ENCODE measurements at regions not wholly inside any gene's neighbourhood (a gene's known extent, or its start where the extent isn't known, plus 50 kb on each side); places are given as distances from the start of the nearest gene placed in this dataset.

DNA sequence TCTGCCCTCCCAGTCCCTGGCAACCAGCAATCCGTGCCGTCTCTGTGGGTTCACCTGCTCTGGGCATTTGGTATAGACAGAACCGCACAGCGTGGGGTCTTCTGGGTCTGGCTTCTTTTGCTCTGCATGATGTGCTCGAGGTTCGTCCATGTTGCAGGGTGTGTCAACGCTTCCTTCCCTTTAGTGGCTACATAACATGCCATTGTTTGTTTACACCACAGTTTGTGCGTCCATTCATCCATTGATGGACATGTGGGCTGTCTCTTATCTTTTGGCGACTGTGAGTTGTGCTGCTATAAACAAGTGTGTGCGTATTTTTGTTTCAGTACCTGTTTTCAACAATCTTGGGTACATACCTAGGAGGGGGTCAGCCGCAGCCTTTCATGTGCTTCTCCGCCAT, 149.5 kb upstream of the RPS6KA2 start:
- 87 to 89% methylated on average over 12 of the region's 12 CpGs for WGBS, 2 donors
- peaks cover 0 to 6% of the 10 kb centered on the region in 2 donors for H3K27me3 ChIP-seq
- H3K9me3 ChIP-seq: no peaks in the 10 kb centered on the region
- peaks cover 0 to 2% (median 0%) of the 10 kb centered on the region in 4 donors for H3K4me1 ChIP-seq
- no peak overlapping the region for H3K27ac ChIP-seq
- no peak overlapping the region for H3K4me3 ChIP-seq
- DNase-seq (ENCODE audit: low spot score in 2 of 2): no peak
- H3K36me3 ChIP-seq: no peaks in the 10 kb centered on the region
- TF ChIP-seq EP300 (IDR thresholded peaks at IDR 0.05) (no peak), POLR2A (IDR thresholded peaks at IDR 0.05) (no peak)

DNA sequence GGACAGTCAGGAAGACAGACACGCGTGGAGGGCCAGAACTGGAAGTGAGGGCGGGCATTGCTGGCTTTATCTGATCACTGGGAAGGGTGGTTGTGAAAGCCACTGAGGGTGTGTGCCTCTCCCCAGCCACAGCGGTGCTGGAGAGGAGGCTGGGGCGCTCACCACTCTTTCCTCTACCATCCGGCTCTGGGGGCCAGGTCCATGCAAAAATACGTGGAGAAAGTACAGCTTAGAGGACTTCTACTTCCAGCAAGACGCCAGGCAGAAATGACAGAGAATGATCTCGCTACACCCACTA, 148.8 kb upstream of the RPS6KA2 start:
- WGBS, 2 donors: 81 to 87% methylated on average over 9 of the region's 9 CpGs
- Histone ChIP-seq H3K27me3 (peaks cover 0 to 6% of the 10 kb centered on the region in 2 donors), H3K36me3 (no peaks in the 10 kb centered on the region), H3K9me3 (no peaks in the 10 kb centered on the region), H3K4me1 (peaks cover 0 to 2% (median 0%) of the 10 kb centered on the region in 4 donors), H3K27ac (no peak overlapping the region), H3K4me3 (no peak overlapping the region)
- DNase-seq (ENCODE audit: low spot score in 2 of 2): no peak
- TF ChIP-seq EP300 (IDR thresholded peaks at IDR 0.05) (no peak), POLR2A (IDR thresholded peaks at IDR 0.05) (no peak)
- TF ChIP-seq, protein P1, sequence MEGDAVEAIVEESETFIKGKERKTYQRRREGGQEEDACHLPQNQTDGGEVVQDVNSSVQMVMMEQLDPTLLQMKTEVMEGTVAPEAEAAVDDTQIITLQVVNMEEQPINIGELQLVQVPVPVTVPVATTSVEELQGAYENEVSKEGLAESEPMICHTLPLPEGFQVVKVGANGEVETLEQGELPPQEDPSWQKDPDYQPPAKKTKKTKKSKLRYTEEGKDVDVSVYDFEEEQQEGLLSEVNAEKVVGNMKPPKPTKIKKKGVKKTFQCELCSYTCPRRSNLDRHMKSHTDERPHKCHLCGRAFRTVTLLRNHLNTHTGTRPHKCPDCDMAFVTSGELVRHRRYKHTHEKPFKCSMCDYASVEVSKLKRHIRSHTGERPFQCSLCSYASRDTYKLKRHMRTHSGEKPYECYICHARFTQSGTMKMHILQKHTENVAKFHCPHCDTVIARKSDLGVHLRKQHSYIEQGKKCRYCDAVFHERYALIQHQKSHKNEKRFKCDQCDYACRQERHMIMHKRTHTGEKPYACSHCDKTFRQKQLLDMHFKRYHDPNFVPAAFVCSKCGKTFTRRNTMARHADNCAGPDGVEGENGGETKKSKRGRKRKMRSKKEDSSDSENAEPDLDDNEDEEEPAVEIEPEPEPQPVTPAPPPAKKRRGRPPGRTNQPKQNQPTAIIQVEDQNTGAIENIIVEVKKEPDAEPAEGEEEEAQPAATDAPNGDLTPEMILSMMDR (IDR thresholded peaks at IDR 0.05): no peak

DNA sequence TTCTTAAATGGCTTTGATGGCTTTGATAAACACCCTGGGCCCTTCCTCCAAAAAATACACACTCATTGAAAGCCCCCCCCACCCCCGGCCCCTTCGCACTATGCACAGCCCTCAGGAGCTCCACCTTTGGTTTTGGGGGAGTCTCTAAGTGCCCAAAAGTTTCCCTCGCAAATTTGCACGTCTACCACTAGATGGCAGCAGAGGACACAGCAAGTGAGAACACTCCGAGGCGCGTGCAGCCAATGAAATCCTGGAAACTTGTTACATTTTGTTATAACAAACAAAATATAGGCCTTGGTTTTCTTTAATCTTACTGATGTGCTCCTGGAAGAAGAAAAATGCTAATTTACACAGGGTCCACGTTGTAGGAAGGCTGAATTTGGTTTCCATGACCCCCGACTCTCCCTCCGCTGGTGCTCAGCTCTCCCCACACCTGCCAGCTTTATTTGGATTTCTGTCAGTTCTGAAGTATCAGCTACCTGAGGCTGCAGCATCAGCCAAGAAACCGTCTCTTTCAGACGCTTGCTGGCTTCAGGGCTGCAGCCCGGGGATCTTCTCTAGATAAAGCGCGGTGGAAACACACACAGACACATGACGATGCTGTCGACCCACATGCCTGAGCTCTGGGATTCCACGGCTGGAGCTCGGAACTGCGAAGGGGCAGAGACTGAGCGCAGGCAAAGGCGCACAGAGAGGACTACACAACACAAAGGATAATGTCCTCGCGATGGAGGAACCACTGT, 148.3 kb upstream of the RPS6KA2 start:
- Histone ChIP-seq H3K27ac (no peak overlapping the region), H3K36me3 (no peaks in the 10 kb centered on the region), H3K27me3 (peaks cover 0 to 6% of the 10 kb centered on the region in 2 donors), H3K9me3 (no peaks in the 10 kb centered on the region), H3K4me3 (no peak overlapping the region), H3K4me1 (peaks cover 0 to 2% (median 0%) of the 10 kb centered on the region in 4 donors)
- 50 to 54% methylated on average over 24 of the region's 24 CpGs for WGBS, 2 donors
- peak in 1 of 2 donors; percentile 42 for DNase-seq (ENCODE audit: low spot score in 2 of 2)
- TF ChIP-seq, protein P1 (IDR thresholded peaks at IDR 0.05): peak; percentile 60 to 93 (median 78)
- TF ChIP-seq EP300 (IDR thresholded peaks at IDR 0.05): no peak

GRCh38 chr6:166774770-166775169, 147.7 kb upstream of the RPS6KA2 start:
- Histone ChIP-seq H3K27me3 (peaks cover 0 to 6% of the 10 kb centered on the region in 2 donors), H3K4me1 (peaks cover 0 to 2% (median 0%) of the 10 kb centered on the region in 4 donors), H3K4me3 (no peak overlapping the region), H3K27ac (no peak overlapping the region), H3K36me3 (no peaks in the 10 kb centered on the region), H3K9me3 (no peaks in the 10 kb centered on the region)
- TF ChIP-seq POLR2A (IDR thresholded peaks at IDR 0.05): no peak
- TF ChIP-seq, protein P1 (IDR thresholded peaks at IDR 0.05): no peak
- no peak for TF ChIP-seq EP300 (IDR thresholded peaks at IDR 0.05)
- WGBS, 2 donors: 56 to 58% methylated on average over 12 of the region's 12 CpGs
- no peak for DNase-seq (ENCODE audit: low spot score in 2 of 2)

DNA sequence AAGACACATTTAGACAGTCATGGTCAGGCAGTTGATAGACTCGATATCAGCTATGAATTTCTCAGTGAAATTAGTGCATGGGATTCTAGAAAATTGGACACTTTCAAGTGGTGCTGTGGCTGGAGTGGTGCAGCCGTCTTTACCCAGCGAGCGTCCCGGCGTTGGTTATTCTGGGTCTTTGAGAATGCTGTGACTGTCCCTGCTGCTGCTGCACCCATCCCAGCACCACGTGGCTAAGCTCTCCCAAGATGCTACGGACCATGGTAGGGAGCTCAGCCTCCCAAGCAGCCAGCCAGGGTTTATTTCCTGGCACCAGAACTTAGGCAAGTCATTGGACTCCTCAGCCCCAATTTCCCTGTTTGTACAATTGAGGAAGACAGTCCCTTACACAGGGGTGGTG, 147.2 kb upstream of the RPS6KA2 start:
- Histone ChIP-seq H3K27ac (no peak overlapping the region), H3K4me3 (no peak overlapping the region), H3K27me3 (peaks cover 0 to 6% of the 10 kb centered on the region in 2 donors), H3K4me1 (peaks cover 0 to 2% (median 0%) of the 10 kb centered on the region in 4 donors), H3K9me3 (no peaks in the 10 kb centered on the region), H3K36me3 (no peaks in the 10 kb centered on the region)
- TF ChIP-seq, protein P1 (IDR thresholded peaks at IDR 0.05): no peak
- TF ChIP-seq POLR2A (IDR thresholded peaks at IDR 0.05) (no peak), EP300 (IDR thresholded peaks at IDR 0.05) (no peak)
- DNase-seq (ENCODE audit: low spot score in 2 of 2): no peak
- 71 to 75% methylated on average over 4 to 8 of the region's 8 CpGs for WGBS, 2 donors

Data from tibial nerve (tissue), 4 donors.